GM21529 (cell line): ENCODE measurements at regions not wholly inside any gene's neighbourhood (a gene's known extent, or its start where the extent isn't known, plus 50 kb on each side); places are given as distances from the start of the nearest gene placed in this dataset.

Experiments
- ATAC-seq: cut with Tn5 transposase; IDR thresholded peaks from one replicate; pipeline ENCODE4 v1.9.1; 2021; ENCODE audit not compliant: unreplicated experiment

GRCh38 chr12:97082029-97082428 lies 175.0 kb downstream of the NEDD1 start:
- ATAC-seq, result no peak

DNA sequence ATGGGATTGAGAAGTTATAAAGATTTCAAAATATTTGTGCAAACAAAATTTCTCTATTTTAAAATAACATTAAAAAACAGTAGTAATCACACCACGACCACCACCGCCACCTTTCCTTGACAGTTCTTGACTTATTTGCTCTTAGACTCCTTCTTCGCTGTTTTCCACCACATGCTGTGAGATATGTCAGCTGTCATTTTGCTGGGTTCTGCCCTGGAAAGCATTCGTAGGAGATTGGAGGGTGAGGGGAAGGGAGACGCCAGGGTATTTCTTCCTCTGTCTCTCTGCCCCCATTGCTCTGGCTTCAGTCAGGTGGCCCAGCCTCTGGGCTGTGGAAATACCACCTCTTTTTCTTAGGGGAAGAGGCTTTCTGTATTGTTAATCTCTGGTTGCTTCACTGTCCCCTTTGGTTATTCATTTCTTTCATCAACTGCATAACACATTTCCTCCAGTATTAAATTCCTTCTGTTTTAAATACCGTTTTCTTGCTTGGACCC lies 186.2 kb downstream of the NEDD1 start:
- ATAC-seq, result no peak

DNA sequence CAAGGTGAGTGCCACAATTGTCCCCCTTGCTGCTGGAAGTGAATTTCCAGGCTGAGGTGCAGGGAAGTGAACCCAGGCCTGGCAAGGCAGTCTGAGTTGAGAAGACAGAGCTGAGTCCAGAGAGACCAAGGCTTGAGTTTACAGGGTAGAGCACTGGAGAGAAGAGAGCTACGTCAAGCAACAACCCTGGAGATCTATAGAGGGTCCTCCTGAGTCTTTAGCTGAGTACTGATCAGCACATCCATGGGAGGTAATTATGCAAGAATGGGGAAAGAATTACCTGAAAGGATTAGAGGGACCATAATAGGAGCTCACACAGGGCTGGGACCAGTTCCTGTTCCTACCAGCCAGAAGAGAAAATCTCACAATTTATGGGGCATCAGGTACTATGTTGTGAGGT lies 190.7 kb downstream of the NEDD1 start:
- ATAC-seq, result no peak

GRCh38 chr12:97109441-97109840 lies 202.4 kb downstream of the NEDD1 start:
- no peak for ATAC-seq

- no peak for ATAC-seq
Measured at GRCh38 chr12:97112136-97112535, 205.1 kb downstream of the NEDD1 start.

- ATAC-seq, result no peak
Measured at GRCh38 chr12:97118796-97119375, 211.8 kb downstream of the NEDD1 start.

- ATAC-seq, result no peak
Measured at GRCh38 chr12:97127061-97127460, 220.0 kb downstream of the NEDD1 start.

GRCh38 chr12:97131220-97131981 lies 224.3 kb downstream of the NEDD1 start:
- ATAC-seq, result no peak

DNA sequence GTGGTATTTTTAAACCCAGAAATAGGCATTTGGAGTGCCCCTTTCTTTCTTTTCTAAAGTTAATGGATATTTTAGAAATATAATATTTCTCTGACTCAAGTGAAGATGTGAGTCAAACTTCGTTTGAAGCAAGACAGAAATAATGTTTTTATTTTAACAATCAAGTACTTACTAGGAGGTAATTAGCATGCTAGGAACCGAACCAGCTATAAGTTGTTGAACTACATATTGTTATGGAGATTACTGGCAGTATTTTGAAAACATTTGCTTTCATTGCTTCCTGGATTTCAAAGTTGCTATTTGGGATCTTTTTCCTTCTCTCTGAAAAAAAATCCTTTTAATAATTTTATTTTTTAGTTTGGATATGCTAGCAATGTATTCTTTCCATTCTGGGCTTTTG lies 225.2 kb downstream of the NEDD1 start:
- no peak for ATAC-seq

DNA sequence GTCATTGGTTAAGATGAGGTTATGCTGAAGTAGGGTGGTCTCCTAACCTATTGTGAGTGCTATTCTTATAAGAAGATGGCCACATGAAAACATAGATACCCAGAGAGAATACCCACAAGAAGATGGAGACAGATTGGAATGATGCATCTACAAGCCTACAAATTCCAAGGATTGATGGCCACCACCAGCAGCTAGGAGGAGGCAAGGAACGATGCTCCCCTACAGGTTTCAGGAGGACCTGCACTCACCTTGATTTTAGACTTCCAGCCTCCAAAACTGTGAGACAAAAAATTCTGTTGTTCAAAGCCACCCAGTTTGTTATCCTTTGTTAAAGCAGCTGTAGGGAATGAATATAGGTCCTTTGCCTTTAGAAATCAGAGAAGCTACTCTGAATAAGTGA lies 227.4 kb downstream of the NEDD1 start:
- ATAC-seq, result no peak

DNA sequence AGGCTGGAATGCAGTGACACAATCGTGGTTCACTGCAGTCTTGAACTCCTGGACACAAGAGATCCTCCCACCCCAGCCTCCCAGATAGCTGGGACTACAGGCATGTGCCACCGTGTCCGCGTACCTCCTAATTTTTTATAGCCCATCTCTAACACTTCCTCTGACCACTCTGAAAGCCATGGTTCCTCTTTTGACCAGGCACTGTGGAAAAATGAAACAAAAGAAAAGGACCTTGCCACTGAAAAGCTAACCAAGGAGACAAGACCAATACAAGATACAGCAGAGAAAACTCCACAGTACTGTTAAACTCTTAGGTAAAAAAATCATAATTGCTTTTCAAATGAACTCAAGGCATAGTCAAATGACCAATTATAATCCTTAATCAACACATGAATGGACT lies 233.3 kb downstream of the NEDD1 start:
- ATAC-seq, result no peak

GRCh38 chr12:97142737-97143410 lies 235.8 kb downstream of the NEDD1 start:
- no peak for ATAC-seq

- ATAC-seq, result peak; percentile 100
Measured at GRCh38 chr12:97148941-97149559, 242.0 kb downstream of the NEDD1 start.

DNA sequence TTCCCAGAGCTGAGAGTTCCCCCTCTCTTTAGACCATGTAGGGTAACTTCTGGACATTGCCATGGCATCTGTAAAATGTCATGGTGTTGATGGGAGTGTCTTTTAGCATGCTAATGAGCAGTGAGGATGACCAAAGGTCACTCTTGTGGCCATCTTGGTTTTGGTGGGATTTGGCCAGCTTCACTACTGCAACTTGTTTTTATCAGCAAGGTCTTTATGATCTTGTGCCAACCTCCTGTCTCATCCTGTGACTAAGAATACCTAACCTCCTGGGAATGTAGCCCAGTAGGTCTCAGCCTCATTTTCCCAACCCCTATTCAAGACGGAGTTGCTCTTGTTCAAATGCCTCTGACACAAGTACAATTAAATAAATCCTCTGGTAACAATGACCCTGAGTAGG lies 244.4 kb downstream of the NEDD1 start:
- no peak for ATAC-seq

GRCh38 chr12:97159377-97159776 lies 252.3 kb downstream of the NEDD1 start:
- no peak for ATAC-seq

DNA sequence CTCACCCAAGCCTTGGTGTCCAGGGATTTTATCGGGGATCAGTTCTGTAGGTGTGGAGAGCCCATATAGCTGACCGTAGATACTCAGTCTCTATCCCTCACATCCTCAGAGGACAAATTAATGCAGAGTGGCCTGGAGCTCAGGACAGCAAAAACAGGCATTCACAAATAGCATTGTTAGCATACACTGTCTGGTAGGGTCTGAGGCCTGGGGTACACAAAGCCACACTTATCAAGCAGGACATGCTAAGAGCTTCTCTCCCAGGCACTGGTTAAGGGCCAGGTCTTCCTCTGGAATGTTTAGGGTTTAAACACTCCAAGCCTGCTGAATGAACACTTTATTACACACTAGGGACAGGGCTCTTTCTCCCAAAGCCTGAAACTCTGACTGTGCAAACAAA lies 253.2 kb downstream of the NEDD1 start:
- ATAC-seq, result no peak

GRCh38 chr12:97162173-97162572 lies 255.1 kb downstream of the NEDD1 start:
- ATAC-seq, result no peak

- no peak for ATAC-seq
Measured at GRCh38 chr12:97164936-97165335, 257.9 kb downstream of the NEDD1 start.

DNA sequence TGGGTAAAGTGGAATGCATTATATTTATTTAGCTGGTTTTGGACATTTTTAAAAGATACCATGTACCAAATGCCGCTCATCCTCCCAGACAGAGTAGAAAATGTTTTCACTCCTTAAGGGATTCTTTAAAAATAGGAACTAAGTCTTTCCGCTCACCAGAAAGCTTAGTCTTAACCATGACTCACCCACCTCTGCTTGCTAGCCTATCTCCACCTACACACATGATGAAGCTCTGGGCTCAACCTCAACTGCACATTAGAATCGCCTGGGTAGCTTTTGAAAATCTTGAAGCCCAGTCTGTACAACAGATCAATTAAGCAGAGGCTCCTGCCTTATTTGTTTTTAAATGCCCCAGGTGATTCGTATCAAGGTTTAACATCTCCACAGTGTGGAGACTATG lies 260.5 kb downstream of the NEDD1 start:
- ATAC-seq, result no peak

- ATAC-seq, result no peak
Measured at GRCh38 chr12:97168804-97169203, 261.7 kb downstream of the NEDD1 start.

GRCh38 chr12:97169889-97170567 lies 263.0 kb downstream of the NEDD1 start:
- ATAC-seq, result no peak
